ENCODE measurements at regions not wholly inside any gene's neighbourhood (a gene's known extent, or its start where the extent isn't known, plus 50 kb on each side); places are given as distances from the start of the nearest gene placed in this dataset.

DNA sequence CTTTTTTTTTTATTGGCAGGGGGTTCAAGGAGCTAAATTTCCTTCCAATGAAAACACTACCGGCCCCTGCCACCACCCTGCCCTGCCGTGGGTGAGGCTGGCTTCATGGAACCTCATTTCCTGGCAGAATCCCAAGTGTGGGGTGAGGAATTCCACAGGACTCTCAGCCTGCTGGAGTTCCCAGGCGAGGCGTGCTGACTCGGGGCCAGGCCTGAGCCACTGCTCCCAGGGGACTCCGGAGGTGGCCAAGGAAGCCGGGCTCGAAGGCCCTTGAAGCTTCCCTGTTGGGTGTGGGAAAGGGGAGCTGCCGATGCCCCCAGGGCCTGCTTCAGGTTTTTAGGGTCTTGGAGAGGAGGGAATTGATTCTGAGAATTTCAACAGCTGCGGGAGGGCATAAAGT lies 95.3 kb upstream of the ACTRT2 start:
- DNase-seq (ENCODE audit: extremely low spot score in 2 of 2) = no peak
- no peak overlapping the region for H3K27ac ChIP-seq
- H3K9me3 ChIP-seq = no peaks in the 10 kb centered on the region
- TF ChIP-seq CTCF (IDR thresholded peaks at IDR 0.05) = no peak
- peaks cover under 1% of the 10 kb centered on the region for H3K27me3 ChIP-seq
- H3K36me3 ChIP-seq = no peaks in the 10 kb centered on the region
- no peaks in the 10 kb centered on the region for H3K4me1 ChIP-seq
- intact Hi-C loops (cut with DNase I) = no loop called here
- H3K4me3 ChIP-seq = no peak overlapping the region

DNA sequence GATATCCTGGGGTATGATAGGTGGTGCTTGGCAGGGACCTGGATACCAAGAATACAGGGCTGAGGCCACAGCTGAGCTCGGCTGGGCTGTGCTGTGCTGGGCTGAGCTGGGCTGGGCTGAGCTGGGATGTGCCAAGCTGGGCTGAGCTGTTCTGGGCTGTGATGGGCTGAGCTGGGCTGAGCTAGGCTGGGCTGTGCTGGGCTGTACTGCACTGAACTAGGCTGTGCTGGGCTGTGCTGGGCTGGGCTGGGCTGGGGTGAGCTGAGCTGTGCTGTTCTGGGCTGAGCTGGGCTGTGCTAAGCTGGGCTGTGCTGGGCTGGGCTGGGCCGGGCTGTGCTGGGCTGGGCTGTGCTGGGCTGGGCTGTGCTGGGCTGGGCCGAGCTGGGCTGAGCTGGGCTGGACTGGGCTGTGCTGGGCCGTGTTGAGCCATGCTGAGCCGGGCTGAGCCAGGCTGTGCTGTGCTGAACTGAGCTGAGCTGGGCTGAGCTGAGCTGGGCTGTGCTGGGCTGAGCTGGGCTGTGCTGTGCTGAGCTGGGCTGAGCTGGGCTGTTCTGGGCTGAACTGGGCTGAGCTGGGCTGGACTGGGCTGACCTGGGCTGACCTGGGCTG lies 94.7 kb upstream of the ACTRT2 start:
- intact Hi-C loops (cut with DNase I) = no loop called here
- Histone ChIP-seq H3K9me3 (no peaks in the 10 kb centered on the region), H3K4me1 (no peaks in the 10 kb centered on the region), H3K4me3 (no peak overlapping the region), H3K36me3 (no peaks in the 10 kb centered on the region), H3K27me3 (no peaks in the 10 kb centered on the region), H3K27ac (no peak overlapping the region)
- TF ChIP-seq POLR2A (IDR thresholded peaks at IDR 0.05) (no peak), POLR2AphosphoS5 (IDR thresholded peaks at IDR 0.05; ENCODE audit: insufficient read depth in 1 of 2, low read depth in 1 of 2) (no peak)
- DNase-seq (ENCODE audit: extremely low spot score in 2 of 2) = no peak

- Histone ChIP-seq H3K27ac (no peak overlapping the region), H3K36me3 (no peaks in the 10 kb centered on the region)
Measured at GRCh38 chr1:2927393-2928360, 93.6 kb upstream of the ACTRT2 start.

GRCh38 chr1:2928366-2929325 lies 92.6 kb upstream of the ACTRT2 start:
- Histone ChIP-seq H3K4me3 (no peak overlapping the region), H3K36me3 (no peaks in the 10 kb centered on the region), H3K27ac (no peak overlapping the region), H3K27me3 (no peaks in the 10 kb centered on the region), H3K9me3 (no peaks in the 10 kb centered on the region), H3K4me1 (no peaks in the 10 kb centered on the region)
- TF ChIP-seq CTCF (IDR thresholded peaks at IDR 0.05) = no peak
- TF ChIP-seq POLR2AphosphoS5 (IDR thresholded peaks at IDR 0.05; ENCODE audit: insufficient read depth in 1 of 2, low read depth in 1 of 2) = no peak
- TF ChIP-seq POLR2A (IDR thresholded peaks at IDR 0.05) = no peak
- intact Hi-C loops (cut with DNase I) = no loop called here
- no peak for DNase-seq (ENCODE audit: extremely low spot score in 2 of 2)

More at GRCh38 chr1:2927393-2928360, 93.6 kb upstream of the ACTRT2 start:
- no peak overlapping the region for H3K4me3 ChIP-seq
- DNase-seq (ENCODE audit: extremely low spot score in 2 of 2) = no peak
- H3K4me1 ChIP-seq = no peaks in the 10 kb centered on the region
- intact Hi-C loops (cut with DNase I) = no loop called here
- no peak for TF ChIP-seq POLR2AphosphoS5 (IDR thresholded peaks at IDR 0.05; ENCODE audit: insufficient read depth in 1 of 2, low read depth in 1 of 2)
- TF ChIP-seq POLR2A (IDR thresholded peaks at IDR 0.05) = no peak
- TF ChIP-seq CTCF (IDR thresholded peaks at IDR 0.05) = no peak
- H3K27me3 ChIP-seq = no peaks in the 10 kb centered on the region
- H3K9me3 ChIP-seq = no peaks in the 10 kb centered on the region

GRCh38 chr1:2929335-2929734 lies 91.9 kb upstream of the ACTRT2 start:
- TF ChIP-seq POLR2AphosphoS5 (IDR thresholded peaks at IDR 0.05; ENCODE audit: insufficient read depth in 1 of 2, low read depth in 1 of 2) (no peak), CTCF (IDR thresholded peaks at IDR 0.05) (no peak), POLR2A (IDR thresholded peaks at IDR 0.05) (no peak)
- no peak for DNase-seq (ENCODE audit: extremely low spot score in 2 of 2)
- Histone ChIP-seq H3K36me3 (no peaks in the 10 kb centered on the region), H3K27ac (no peak overlapping the region), H3K27me3 (no peaks in the 10 kb centered on the region), H3K9me3 (no peaks in the 10 kb centered on the region), H3K4me1 (no peaks in the 10 kb centered on the region), H3K4me3 (no peak overlapping the region)
- intact Hi-C loops (cut with DNase I) = no loop called here
